Astrocyte (in vitro differentiated cells and primary cell): ENCODE measurements at regions not wholly inside any gene's neighbourhood (a gene's known extent, or its start where the extent isn't known, plus 50 kb on each side); places are given as distances from the start of the nearest gene placed in this dataset.

Experiments
- DNase-seq: peaks from one replicate; pipeline ENCODE4 v3.0.0-alpha.2; 2010; ENCODE audit warnings: low read depth
- FAIRE-seq: peaks from 2 replicates; lab custom pipeline; 2011; peaks lifted over from hg19 to GRCh38; lab: Jason Lieb, UNC
- H2AFZ ChIP-seq: 2 replicates; pipeline ENCODE4 v1.6.0; 2012; ENCODE audit warnings: low read depth, low read length, inconsistent platforms
- H3K27ac ChIP-seq: 2 replicates; pipeline ENCODE4 v1.5.1; 2011; ENCODE audit warnings: low read depth, low read length, inconsistent platforms
- H3K27me3 ChIP-seq: 2 replicates; pipeline ENCODE4 v1.6.0; 2011; ENCODE audit warnings: low read length, inconsistent platforms; ENCODE audit not compliant: insufficient read depth
- H3K36me3 ChIP-seq: 2 replicates; pipeline ENCODE4 v1.5.1; 2011; ENCODE audit warnings: low read length, inconsistent platforms; ENCODE audit not compliant: insufficient read depth
- H3K4me1 ChIP-seq: 2 replicates; pipeline ENCODE4 v1.5.1; 2011; ENCODE audit warnings: low read length, inconsistent platforms; ENCODE audit not compliant: insufficient read depth
- H3K4me2 ChIP-seq: 2 replicates; pipeline ENCODE4 v1.6.0; 2012; ENCODE audit warnings: low read length, inconsistent platforms
- H3K4me3 ChIP-seq: 2 replicates; pipeline ENCODE4 v1.5.1; 2011; ENCODE audit warnings: low read depth, mild to moderate bottlenecking, low read length, inconsistent platforms; ENCODE audit not compliant: insufficient read depth
- H3K79me2 ChIP-seq: 2 replicates; pipeline ENCODE4 v1.6.0; 2012; ENCODE audit warnings: mild to moderate bottlenecking, low read length, inconsistent platforms; ENCODE audit not compliant: insufficient read depth
- H3K9ac ChIP-seq: 2 replicates; pipeline ENCODE4 v1.6.0; 2012; ENCODE audit warnings: mild to moderate bottlenecking, low read length, inconsistent platforms
- H3K9me3 ChIP-seq: 2 replicates; pipeline ENCODE4 v1.5.1; 2012; ENCODE audit warnings: low read depth, mild to moderate bottlenecking, low read length, inconsistent platforms; ENCODE audit not compliant: insufficient read depth
- H4K20me1 ChIP-seq: 2 replicates; pipeline ENCODE4 v1.6.0; 2012; ENCODE audit warnings: low read length, inconsistent platforms; ENCODE audit not compliant: insufficient read depth
- H3K27ac Mint-ChIP-seq: one replicate; pipeline ENCODE4 v1.8.0; 2021; ENCODE audit warnings: mild to moderate bottlenecking, mixed read lengths; ENCODE audit not compliant: unreplicated experiment
- H3K27me3 Mint-ChIP-seq: one replicate; pipeline ENCODE4 v1.8.0; 2021; ENCODE audit warnings: low read depth, mixed read lengths; ENCODE audit not compliant: unreplicated experiment
- H3K36me3 Mint-ChIP-seq: one replicate; pipeline ENCODE4 v1.8.0; 2021; ENCODE audit warnings: low read depth, mixed read lengths; ENCODE audit not compliant: unreplicated experiment
- H3K4me1 Mint-ChIP-seq: one replicate; pipeline ENCODE4 v1.8.0; 2021; ENCODE audit warnings: low read depth, mixed read lengths; ENCODE audit not compliant: unreplicated experiment
- H3K4me3 Mint-ChIP-seq: one replicate; pipeline ENCODE4 v1.8.0; 2021; ENCODE audit warnings: mild to moderate bottlenecking, moderate library complexity, mixed read lengths; ENCODE audit not compliant: unreplicated experiment
- H3K9me3 Mint-ChIP-seq: one replicate; pipeline ENCODE4 v1.8.0; 2021; ENCODE audit warnings: mild to moderate bottlenecking, mixed read lengths; ENCODE audit not compliant: unreplicated experiment
- CTCF ChIP-seq: IDR thresholded peaks from 2 replicates; pipeline ENCODE4 v1.5.1; 2011; ENCODE audit warnings: low read depth, mild to moderate bottlenecking, inconsistent platforms, low read length, moderate library complexity; ENCODE audit not compliant: insufficient read depth
- EZH2 ChIP-seq: IDR thresholded peaks from 2 replicates; pipeline ENCODE4 v1.6.1; 2012; ENCODE audit warnings: mild to moderate bottlenecking, low read length, inconsistent platforms; ENCODE audit not compliant: insufficient read depth

- no peak overlapping the region for H3K4me3 Mint-ChIP-seq
- Histone ChIP-seq H3K27me3 (no peaks in the 10 kb centered on the region), H3K9me3 (no peaks in the 10 kb centered on the region), H3K4me1 (peaks cover 13% of the 10 kb centered on the region), H3K4me2 (no peak overlapping the region), H2AFZ (no peak overlapping the region), H3K27ac (peak overlapping the region; percentile 50), H3K4me3 (no peak overlapping the region), H3K36me3 (no peaks in the 10 kb centered on the region), H3K79me2 (no peaks in the 10 kb centered on the region), H3K9ac (no peak overlapping the region), H4K20me1 (no peaks in the 10 kb centered on the region)
- FAIRE-seq = no peak
- H3K27ac Mint-ChIP-seq = no peak overlapping the region
- peaks cover 15% of the 10 kb centered on the region for H3K4me1 Mint-ChIP-seq
- no peaks in the 10 kb centered on the region for H3K36me3 Mint-ChIP-seq
- H3K9me3 Mint-ChIP-seq = no peaks in the 10 kb centered on the region
- DNase-seq = no peak
- TF ChIP-seq EZH2 (no peak), CTCF (no peak)
- peaks cover 2% of the 10 kb centered on the region for H3K27me3 Mint-ChIP-seq
Measured at GRCh38 chr5:10861423-10861790, 100.4 kb upstream of the DAP start.

GRCh38 chr5:10860645-10861422, 99.8 kb upstream of the DAP start:
- DNase-seq = peak; percentile 79

More at GRCh38 chr5:10860645-10861422, 99.8 kb upstream of the DAP start:
- H3K79me2 ChIP-seq = no peaks in the 10 kb centered on the region
- no peak for FAIRE-seq
- peak overlapping the region; percentile 47 for H3K9ac ChIP-seq
- no peaks in the 10 kb centered on the region for H3K9me3 ChIP-seq
- H3K4me2 ChIP-seq = peak overlapping the region; percentile 63
- no peak overlapping the region for H3K4me3 ChIP-seq
- TF ChIP-seq EZH2 (no peak), CTCF (no peak)
- no peaks in the 10 kb centered on the region for H3K36me3 Mint-ChIP-seq
- H3K27me3 Mint-ChIP-seq = peaks cover 1% of the 10 kb centered on the region
- no peaks in the 10 kb centered on the region for H3K36me3 ChIP-seq
- H3K27me3 ChIP-seq = no peaks in the 10 kb centered on the region
- H3K4me1 Mint-ChIP-seq = peaks cover 21% of the 10 kb centered on the region
- H2AFZ ChIP-seq = peak overlapping the region; percentile 62
- no peaks in the 10 kb centered on the region for H4K20me1 ChIP-seq
- peak overlapping the region; percentile 52 for H3K27ac ChIP-seq
- no peaks in the 10 kb centered on the region for H3K9me3 Mint-ChIP-seq
- H3K4me3 Mint-ChIP-seq = no peak overlapping the region
- H3K27ac Mint-ChIP-seq = no peak overlapping the region
- peaks cover 15% of the 10 kb centered on the region for H3K4me1 ChIP-seq
